H9 (cell line): ENCODE measurements at regions not wholly inside any gene's neighbourhood (a gene's known extent, or its start where the extent isn't known, plus 50 kb on each side); places are given as distances from the start of the nearest gene placed in this dataset.

ENCODE experiments used
- DNase-seq: peaks from one replicate; pipeline ENCODE4 v3.0.0-alpha.2; 2017
- H2AFZ ChIP-seq: one replicate; pipeline ENCODE4 v1.6.1; 2013; ENCODE audit warnings: mild to moderate bottlenecking, low read length, control low read depth, moderate library complexity
- H2AK5ac ChIP-seq: 2 replicates; pipeline ENCODE4 v1.6.1; 2013; ENCODE audit warnings: low read length, control low read depth, mixed read lengths; ENCODE audit not compliant: insufficient read length
- H2BK120ac ChIP-seq: one replicate; pipeline ENCODE4 v1.6.1; 2013; ENCODE audit warnings: low read depth, mild to moderate bottlenecking, low read length, control low read depth, inconsistent platforms; ENCODE audit not compliant: poor library complexity, severe bottlenecking
- H2BK12ac ChIP-seq: 2 replicates; pipeline ENCODE4 v1.6.1; 2013; ENCODE audit warnings: low read length, control low read depth, mixed read lengths, low read depth; ENCODE audit not compliant: insufficient read length
- H2BK15ac ChIP-seq: 2 replicates; pipeline ENCODE4 v1.6.1; 2013; ENCODE audit warnings: low read depth, low read length, control low read depth
- H2BK20ac ChIP-seq: one replicate; pipeline ENCODE4 v1.6.1; 2013; ENCODE audit warnings: low read depth, mild to moderate bottlenecking, low read length, control low read depth, inconsistent platforms; ENCODE audit not compliant: poor library complexity, severe bottlenecking
- H2BK5ac ChIP-seq: 2 replicates; pipeline ENCODE4 v1.6.1; 2013; ENCODE audit warnings: low read length, control low read depth, mixed read lengths; ENCODE audit not compliant: insufficient read length
- H3K14ac ChIP-seq: 2 replicates; pipeline ENCODE4 v1.6.1; 2013; ENCODE audit warnings: low read length, control low read depth; ENCODE audit not compliant: insufficient read depth
- H3K18ac ChIP-seq: 2 replicates; pipeline ENCODE4 v1.6.1; 2013; ENCODE audit warnings: low read depth, mild to moderate bottlenecking, mixed read lengths, low read length, control low read depth; ENCODE audit not compliant: insufficient read length
- H3K23ac ChIP-seq: 2 replicates; pipeline ENCODE4 v1.6.1; 2013; ENCODE audit warnings: low read length, control low read depth, mixed read lengths, low read depth; ENCODE audit not compliant: insufficient read length
- H3K23me2 ChIP-seq: 2 replicates; pipeline ENCODE4 v1.6.1; 2013; ENCODE audit warnings: low read depth, mild to moderate bottlenecking, mixed read lengths, low read length, control low read depth; ENCODE audit not compliant: insufficient read length, poor library complexity, severe bottlenecking
- H3K27ac ChIP-seq: 2 replicates; pipeline ENCODE4 v1.5.1; 2013; ENCODE audit warnings: low read length, control low read depth, mixed read lengths, low read depth; ENCODE audit not compliant: insufficient read length
- H3K27me3 ChIP-seq: 2 replicates; pipeline ENCODE4 v1.6.1; 2013; ENCODE audit warnings: low read length, control low read depth, inconsistent platforms; ENCODE audit not compliant: insufficient read depth
- H3K4ac ChIP-seq: 2 replicates; pipeline ENCODE4 v1.6.1; 2013; ENCODE audit warnings: low read depth, mild to moderate bottlenecking, control low read depth, inconsistent platforms, low read length, moderate library complexity
- H3K4me1 ChIP-seq: 2 replicates; pipeline ENCODE4 v1.6.1; 2013; ENCODE audit warnings: low read length, control low read depth, inconsistent platforms; ENCODE audit not compliant: insufficient read depth
- H3K4me2 ChIP-seq: 2 replicates; pipeline ENCODE4 v1.6.1; 2013; ENCODE audit warnings: low read length, control low read depth, mixed read lengths; ENCODE audit not compliant: insufficient read length, insufficient read depth
- H3K56ac ChIP-seq: 2 replicates; pipeline ENCODE4 v1.6.1; 2013; ENCODE audit warnings: low read depth, mild to moderate bottlenecking, mixed read lengths, low read length, control low read depth; ENCODE audit not compliant: insufficient read length
- H3K79me1 ChIP-seq: 2 replicates; pipeline ENCODE4 v1.6.1; 2013; ENCODE audit warnings: low read depth, mild to moderate bottlenecking, moderate library complexity, low read length, control low read depth, inconsistent platforms; ENCODE audit not compliant: insufficient read depth, poor library complexity, severe bottlenecking
- H3K79me2 ChIP-seq: 2 replicates; pipeline ENCODE4 v1.6.1; 2013; ENCODE audit warnings: low read length, control low read depth, inconsistent platforms; ENCODE audit not compliant: insufficient read depth
- H3K9ac ChIP-seq: 2 replicates; pipeline ENCODE4 v1.6.1; 2013; ENCODE audit warnings: low read length, control low read depth, mixed read lengths; ENCODE audit not compliant: insufficient read length; ENCODE audit errors: extremely low read depth
- H3K9me3 ChIP-seq: one replicate; pipeline ENCODE4 v1.6.1; 2013; ENCODE audit warnings: low read depth, low read length, inconsistent platforms; ENCODE audit not compliant: control insufficient read depth
- H3T11ph ChIP-seq: one replicate; pipeline ENCODE4 v1.6.1; 2013; ENCODE audit warnings: mild to moderate bottlenecking, low read length, control low read depth, inconsistent platforms
- H4K20me1 ChIP-seq: one replicate; pipeline ENCODE4 v1.6.1; 2013; ENCODE audit not compliant: control insufficient read depth, insufficient read length, insufficient read depth
- H4K5ac ChIP-seq: 2 replicates; pipeline ENCODE4 v1.6.1; 2013; ENCODE audit warnings: low read depth, mild to moderate bottlenecking, mixed read lengths, low read length, control low read depth; ENCODE audit not compliant: insufficient read length
- H4K8ac ChIP-seq: replicated peaks from 2 replicates; pipeline ENCODE4 v1.6.1; 2013; ENCODE audit warnings: low read length, control low read depth, mixed read lengths, low read depth; ENCODE audit not compliant: insufficient read length
- H4K91ac ChIP-seq: 2 replicates; pipeline ENCODE4 v1.6.1; 2013; ENCODE audit warnings: low read depth, mild to moderate bottlenecking, moderate library complexity, mixed read lengths, low read length, control low read depth; ENCODE audit not compliant: insufficient read length
- H3K27ac Mint-ChIP-seq, 3 experiments: 2 replicates in 2 of 3; 3 replicates in 1 of 3; pipeline ENCODE4 v1.8.0; 2020 to 2021; ENCODE audit warnings: mixed read lengths in 3 of 3, mild to moderate bottlenecking in 1 of 3, moderate library complexity in 1 of 3
- H3K27me3 Mint-ChIP-seq: 2 replicates; pipeline ENCODE4 v1.8.0; 2021; ENCODE audit warnings: low read depth, mild to moderate bottlenecking, moderate library complexity, mixed read lengths
- H3K36me3 Mint-ChIP-seq, 3 experiments: 2 replicates in 2 of 3; 3 replicates in 1 of 3; pipeline ENCODE4 v1.8.0; 2020 to 2021; ENCODE audit warnings: low read depth in 3 of 3, mixed read lengths in 3 of 3; ENCODE audit not compliant: insufficient read depth in 1 of 3
- H3K4me1 Mint-ChIP-seq, 2 experiments: 2 replicates each; pipeline ENCODE4 v1.8.0; 2020; ENCODE audit warnings: mixed read lengths in 2 of 2
- H3K4me3 Mint-ChIP-seq, 2 experiments: 2 replicates in 1 of 2; 3 replicates in 1 of 2; pipeline ENCODE4 v1.8.0; 2020 to 2021; ENCODE audit warnings: mild to moderate bottlenecking in 2 of 2, mixed read lengths in 2 of 2, moderate library complexity in 1 of 2
- H3K9me3 Mint-ChIP-seq, 2 experiments: 2 replicates in 1 of 2; 3 replicates in 1 of 2; pipeline ENCODE4 v1.8.0; 2020; ENCODE audit warnings: mild to moderate bottlenecking in 2 of 2, mixed read lengths in 2 of 2, moderate library complexity in 1 of 2
- WGBS: extraction: QIAGEN DNeasy Blood & Tissue Kit; methylation state at CpG from one replicate; pipeline ENCODE4 v1.1.7; 2013; ENCODE audit warnings: missing lambda C conversion rate, low lambda C conversion rate, mixed read lengths; ENCODE audit not compliant: insufficient read length; ENCODE audit errors: extremely low coverage; 5-methylcytosine and 5-hydroxymethylcytosine counted together
- TF ChIP-seq, protein P1 (sequence below): fragments of 200-600 bp; sonication (generic); conservative IDR thresholded peaks from 3 replicates; pipeline ENCODE4 v1.8.0; 2021; ENCODE audit warnings: antibody characterized with exemption, mild to moderate bottlenecking

GRCh38 chr7:69452797-69453196, 145.5 kb upstream of the AUTS2 start:
- TF ChIP-seq, protein P1, sequence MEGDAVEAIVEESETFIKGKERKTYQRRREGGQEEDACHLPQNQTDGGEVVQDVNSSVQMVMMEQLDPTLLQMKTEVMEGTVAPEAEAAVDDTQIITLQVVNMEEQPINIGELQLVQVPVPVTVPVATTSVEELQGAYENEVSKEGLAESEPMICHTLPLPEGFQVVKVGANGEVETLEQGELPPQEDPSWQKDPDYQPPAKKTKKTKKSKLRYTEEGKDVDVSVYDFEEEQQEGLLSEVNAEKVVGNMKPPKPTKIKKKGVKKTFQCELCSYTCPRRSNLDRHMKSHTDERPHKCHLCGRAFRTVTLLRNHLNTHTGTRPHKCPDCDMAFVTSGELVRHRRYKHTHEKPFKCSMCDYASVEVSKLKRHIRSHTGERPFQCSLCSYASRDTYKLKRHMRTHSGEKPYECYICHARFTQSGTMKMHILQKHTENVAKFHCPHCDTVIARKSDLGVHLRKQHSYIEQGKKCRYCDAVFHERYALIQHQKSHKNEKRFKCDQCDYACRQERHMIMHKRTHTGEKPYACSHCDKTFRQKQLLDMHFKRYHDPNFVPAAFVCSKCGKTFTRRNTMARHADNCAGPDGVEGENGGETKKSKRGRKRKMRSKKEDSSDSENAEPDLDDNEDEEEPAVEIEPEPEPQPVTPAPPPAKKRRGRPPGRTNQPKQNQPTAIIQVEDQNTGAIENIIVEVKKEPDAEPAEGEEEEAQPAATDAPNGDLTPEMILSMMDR = no peak
- H3K9ac ChIP-seq = no peak overlapping the region

More at GRCh38 chr7:69452797-69453196, 145.5 kb upstream of the AUTS2 start:
- Histone ChIP-seq H3K27me3 (peaks cover 8% of the 10 kb centered on the region; the same call in 1 of the 2 replicates), H2AFZ (no peak overlapping the region), H3K23ac (no peak overlapping the region), H3K14ac (no peak overlapping the region), H2BK120ac (no peak overlapping the region), H3T11ph (no peak overlapping the region), H3K4ac (no peak overlapping the region), H3K27ac (no peak overlapping the region), H3K4me1 (peaks cover 3% of the 10 kb centered on the region; the same call in 1 of the 2 replicates), H3K79me1 (no peaks in the 10 kb centered on the region), H4K8ac (no peak overlapping the region), H3K4me2 (no peak overlapping the region), H3K23me2 (no peaks in the 10 kb centered on the region), H2BK20ac (no peak overlapping the region), H3K9me3 (no peaks in the 10 kb centered on the region), H3K18ac (no peak overlapping the region), H3K79me2 (no peaks in the 10 kb centered on the region), H2BK12ac (no peak overlapping the region), H2BK5ac (no peak overlapping the region), H4K20me1 (no peaks in the 10 kb centered on the region), H3K56ac (no peak overlapping the region), H2BK15ac (no peak overlapping the region), H4K91ac (no peak overlapping the region), H2AK5ac (no peak overlapping the region), H4K5ac (no peak overlapping the region)
- H3K4me3 Mint-ChIP-seq = no peak overlapping the region
- no CpG with 5 or more reads among the region's 2 CpGs for WGBS
- H3K27ac Mint-ChIP-seq = no peak overlapping the region
- H3K9me3 Mint-ChIP-seq = peaks cover 0 to 2% of the 10 kb centered on the region in 2 experiments; a peak in 1 of 5 replicates
- no peak for DNase-seq
- peaks cover 71% of the 10 kb centered on the region for H3K27me3 Mint-ChIP-seq
- peaks cover 25 to 29% of the 10 kb centered on the region in 2 experiments for H3K4me1 Mint-ChIP-seq
- H3K36me3 Mint-ChIP-seq = no peaks in the 10 kb centered on the region
